Activated CD4-positive, alpha-beta T cell treated with anti-CD3 and anti-CD28 coated beads, Interleukin-2, amount 10 ng/mL, durations not matched to agents 24 days and 14 days (primary cell): ENCODE measurements at regions not wholly inside any gene's neighbourhood (a gene's known extent, or its start where the extent isn't known, plus 50 kb on each side); places are given as distances from the start of the nearest gene placed in this dataset.

Experiments used
- DNase-seq: peaks from one replicate; pipeline ENCODE4 v3.0.0; 2022
- H3K27ac Mint-ChIP-seq: one replicate; pipeline ENCODE4 v1.8.0; 2022; ENCODE audit warnings: mild to moderate bottlenecking, mixed read lengths
- H3K27me3 Mint-ChIP-seq: one replicate; pipeline ENCODE4 v1.8.0; 2022; ENCODE audit warnings: mixed read lengths
- H3K36me3 Mint-ChIP-seq: one replicate; pipeline ENCODE4 v1.8.0; 2022; ENCODE audit warnings: low read depth, mild to moderate bottlenecking, mixed read lengths
- H3K4me1 Mint-ChIP-seq: one replicate; pipeline ENCODE4 v1.8.0; 2021; ENCODE audit warnings: mixed read lengths
- H3K4me3 Mint-ChIP-seq: one replicate; pipeline ENCODE4 v1.8.0; 2022; ENCODE audit warnings: mild to moderate bottlenecking, moderate library complexity, mixed read lengths
- H3K9me3 Mint-ChIP-seq: one replicate; pipeline ENCODE4 v1.8.0; 2021; ENCODE audit warnings: mixed read lengths
- intact Hi-C: fragments of 100-400 bp; cut with micrococcal nuclease; formaldehyde crosslinking; loops from one replicate; pipeline ENCODE4 v1.15.1; 2023

GRCh38 chr16:72400257-72401083 is 228.5 kb upstream of the PMFBP1 start:
- Mint-ChIP-seq H3K27me3 (no peaks in the 10 kb centered on the region), H3K27ac (no peak overlapping the region), H3K4me1 (no peaks in the 10 kb centered on the region), H3K9me3 (no peaks in the 10 kb centered on the region), H3K4me3 (no peak overlapping the region), H3K36me3 (no peaks in the 10 kb centered on the region)
- DNase-seq: peak; percentile 77
- intact Hi-C loops: loop anchor here (2.0 kb wide), 1 partner anchor 66 kb away; no protein-coding TSS in a partner anchor

- Mint-ChIP-seq H3K9me3 (peaks cover under 1% of the 10 kb centered on the region), H3K4me3 (no peak overlapping the region), H3K27me3 (no peaks in the 10 kb centered on the region), H3K27ac (no peak overlapping the region), H3K4me1 (no peaks in the 10 kb centered on the region), H3K36me3 (no peaks in the 10 kb centered on the region)
- intact Hi-C loops: loop anchor here (2.0 kb wide), 1 partner anchor 67 kb away; no protein-coding TSS in a partner anchor
- DNase-seq: no peak
Observed at GRCh38 chr16:72399811-72400210, 227.9 kb upstream of the PMFBP1 start.

- Mint-ChIP-seq H3K4me3 (no peak overlapping the region), H3K27me3 (no peaks in the 10 kb centered on the region), H3K36me3 (no peaks in the 10 kb centered on the region), H3K9me3 (peaks cover 4% of the 10 kb centered on the region), H3K27ac (no peak overlapping the region), H3K4me1 (no peaks in the 10 kb centered on the region)
- DNase-seq: no peak
- intact Hi-C loops: no loop called here
Observed at GRCh38 chr16:72397876-72398275, 225.9 kb upstream of the PMFBP1 start.

- H3K27ac Mint-ChIP-seq: no peak overlapping the region
Observed at GRCh38 chr16:72394526-72394925, 222.6 kb upstream of the PMFBP1 start.

GRCh38 chr16:72389791-72390190 is 217.8 kb upstream of the PMFBP1 start:
- H3K27me3 Mint-ChIP-seq: no peaks in the 10 kb centered on the region
- peaks cover 6% of the 10 kb centered on the region for H3K9me3 Mint-ChIP-seq
- intact Hi-C loops: no loop called here
- no peak overlapping the region for H3K27ac Mint-ChIP-seq
- H3K36me3 Mint-ChIP-seq: no peaks in the 10 kb centered on the region
- no peaks in the 10 kb centered on the region for H3K4me1 Mint-ChIP-seq
- no peak overlapping the region for H3K4me3 Mint-ChIP-seq
- DNase-seq: no peak

More at GRCh38 chr16:72394526-72394925, 222.6 kb upstream of the PMFBP1 start:
- no peaks in the 10 kb centered on the region for H3K4me1 Mint-ChIP-seq
- H3K4me3 Mint-ChIP-seq: no peak overlapping the region
- intact Hi-C loops: no loop called here
- no peak for DNase-seq
- H3K36me3 Mint-ChIP-seq: no peaks in the 10 kb centered on the region
- H3K9me3 Mint-ChIP-seq: peaks cover 4% of the 10 kb centered on the region
- H3K27me3 Mint-ChIP-seq: no peaks in the 10 kb centered on the region

- H3K9me3 Mint-ChIP-seq: peaks cover 3% of the 10 kb centered on the region
- no peaks in the 10 kb centered on the region for H3K36me3 Mint-ChIP-seq
- no peaks in the 10 kb centered on the region for H3K27me3 Mint-ChIP-seq
- DNase-seq: no peak
- no peak overlapping the region for H3K27ac Mint-ChIP-seq
- H3K4me3 Mint-ChIP-seq: no peak overlapping the region
- intact Hi-C loops: no loop called here
- no peaks in the 10 kb centered on the region for H3K4me1 Mint-ChIP-seq
Observed at GRCh38 chr16:72388007-72388406, 216.1 kb upstream of the PMFBP1 start.

GRCh38 chr16:72384651-72385050 is 212.7 kb upstream of the PMFBP1 start:
- Mint-ChIP-seq H3K27me3 (no peaks in the 10 kb centered on the region), H3K4me3 (no peak overlapping the region), H3K4me1 (no peaks in the 10 kb centered on the region), H3K27ac (no peak overlapping the region), H3K9me3 (peaks cover 3% of the 10 kb centered on the region), H3K36me3 (no peaks in the 10 kb centered on the region)
- no peak for DNase-seq
- intact Hi-C loops: no loop called here

- Mint-ChIP-seq H3K27me3 (no peaks in the 10 kb centered on the region), H3K36me3 (no peaks in the 10 kb centered on the region), H3K9me3 (no peaks in the 10 kb centered on the region), H3K4me3 (no peak overlapping the region), H3K4me1 (no peaks in the 10 kb centered on the region), H3K27ac (no peak overlapping the region)
- intact Hi-C loops: no loop called here
- no peak for DNase-seq
Observed at GRCh38 chr16:72380283-72380682, 208.3 kb upstream of the PMFBP1 start.

- no peak for DNase-seq
- no peak overlapping the region for H3K27ac Mint-ChIP-seq
- no peaks in the 10 kb centered on the region for H3K9me3 Mint-ChIP-seq
- no peaks in the 10 kb centered on the region for H3K4me1 Mint-ChIP-seq
- no peaks in the 10 kb centered on the region for H3K36me3 Mint-ChIP-seq
- no peak overlapping the region for H3K4me3 Mint-ChIP-seq
- H3K27me3 Mint-ChIP-seq: no peaks in the 10 kb centered on the region
- intact Hi-C loops: no loop called here
Observed at GRCh38 chr16:72373201-72373600, 201.2 kb upstream of the PMFBP1 start.

- H3K4me1 Mint-ChIP-seq: no peaks in the 10 kb centered on the region
- intact Hi-C loops: no loop called here
- no peaks in the 10 kb centered on the region for H3K9me3 Mint-ChIP-seq
- H3K4me3 Mint-ChIP-seq: no peak overlapping the region
- no peaks in the 10 kb centered on the region for H3K36me3 Mint-ChIP-seq
- no peaks in the 10 kb centered on the region for H3K27me3 Mint-ChIP-seq
- DNase-seq: no peak
- H3K27ac Mint-ChIP-seq: no peak overlapping the region
Observed at GRCh38 chr16:72372087-72373045, 200.4 kb upstream of the PMFBP1 start.

GRCh38 chr16:72371307-72372086 is 199.5 kb upstream of the PMFBP1 start:
- H3K4me1 Mint-ChIP-seq: no peaks in the 10 kb centered on the region
- intact Hi-C loops: no loop called here
- no peaks in the 10 kb centered on the region for H3K27me3 Mint-ChIP-seq
- no peak for DNase-seq
- no peaks in the 10 kb centered on the region for H3K9me3 Mint-ChIP-seq
- no peak overlapping the region for H3K4me3 Mint-ChIP-seq
- H3K36me3 Mint-ChIP-seq: no peaks in the 10 kb centered on the region
- H3K27ac Mint-ChIP-seq: no peak overlapping the region

- no peak for DNase-seq
- intact Hi-C loops: no loop called here
- Mint-ChIP-seq H3K4me1 (no peaks in the 10 kb centered on the region), H3K9me3 (no peaks in the 10 kb centered on the region), H3K36me3 (no peaks in the 10 kb centered on the region), H3K4me3 (no peak overlapping the region), H3K27ac (no peak overlapping the region), H3K27me3 (no peaks in the 10 kb centered on the region)
Observed at GRCh38 chr16:72369274-72369673, 197.3 kb upstream of the PMFBP1 start.

GRCh38 chr16:72367851-72368250 is 195.9 kb upstream of the PMFBP1 start:
- Mint-ChIP-seq H3K27ac (no peak overlapping the region), H3K4me3 (no peak overlapping the region), H3K4me1 (no peaks in the 10 kb centered on the region), H3K9me3 (no peaks in the 10 kb centered on the region), H3K27me3 (no peaks in the 10 kb centered on the region), H3K36me3 (no peaks in the 10 kb centered on the region)
- DNase-seq: no peak
- intact Hi-C loops: no loop called here
